NCI-H2196 (cell line): ENCODE measurements at regions not wholly inside any gene's neighbourhood (a gene's known extent, or its start where the extent isn't known, plus 50 kb on each side); places are given as distances from the start of the nearest gene placed in this dataset.

Experiments
- DNase-seq: peaks from one replicate; lab custom pipeline; 2025; ENCODE audit not compliant: unreplicated experiment; lab: John Stamatoyannopoulos, UW

DNA sequence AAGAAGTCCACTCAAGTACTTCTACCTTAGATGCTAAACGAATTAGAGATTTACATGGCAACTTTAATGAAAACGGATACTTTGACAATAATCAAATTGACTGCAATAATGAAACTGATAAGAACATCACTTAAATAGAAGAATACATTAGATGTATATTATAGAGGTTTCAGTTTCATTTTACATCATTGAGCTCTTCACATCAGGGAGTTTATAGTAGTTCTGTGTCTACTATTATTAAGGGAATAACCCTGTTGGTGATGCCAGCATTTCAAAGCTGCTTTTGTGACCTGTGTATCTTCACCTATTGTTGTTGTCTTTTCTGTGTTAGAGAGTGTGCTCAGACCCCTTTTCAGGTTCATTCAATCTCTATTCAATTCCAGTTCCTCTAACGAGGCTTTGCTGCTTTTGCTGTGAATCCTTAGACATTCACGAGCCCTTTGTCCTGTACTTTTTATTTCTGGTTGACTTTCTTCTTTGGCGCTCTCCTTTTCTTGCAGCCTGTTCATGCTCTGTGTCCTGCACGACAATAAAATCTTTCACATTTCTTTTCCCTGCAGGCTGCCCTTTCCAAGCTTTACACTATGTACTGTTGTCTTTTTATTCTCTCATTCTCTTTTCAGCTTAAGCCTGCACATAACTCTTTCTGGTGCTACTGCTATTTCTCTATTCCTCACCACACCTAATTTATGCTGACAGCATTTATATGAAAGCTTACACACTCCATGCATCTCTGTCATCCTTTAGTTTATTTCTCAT lies 232.1 kb downstream of the CPE start:
- no peak for DNase-seq

DNA sequence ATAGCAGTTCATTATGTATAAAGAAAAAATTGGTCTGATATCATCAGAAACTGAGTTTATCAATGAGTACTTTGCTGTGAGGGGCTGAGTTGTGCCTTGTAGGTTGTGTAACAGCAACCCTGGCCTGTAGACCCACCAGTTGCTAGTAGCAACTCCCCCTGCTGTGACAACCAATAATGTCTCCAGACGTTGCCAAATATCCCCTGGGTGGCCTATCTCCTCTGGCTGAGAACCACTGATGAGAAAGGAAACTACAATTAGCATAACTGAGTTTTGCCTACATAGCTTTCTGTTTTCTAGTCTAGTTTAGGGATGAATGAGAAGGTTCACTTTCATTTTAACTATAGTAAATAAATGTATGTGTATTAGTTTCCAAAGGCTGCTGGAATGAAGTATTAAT lies 234.1 kb downstream of the CPE start:
- no peak for DNase-seq

DNA sequence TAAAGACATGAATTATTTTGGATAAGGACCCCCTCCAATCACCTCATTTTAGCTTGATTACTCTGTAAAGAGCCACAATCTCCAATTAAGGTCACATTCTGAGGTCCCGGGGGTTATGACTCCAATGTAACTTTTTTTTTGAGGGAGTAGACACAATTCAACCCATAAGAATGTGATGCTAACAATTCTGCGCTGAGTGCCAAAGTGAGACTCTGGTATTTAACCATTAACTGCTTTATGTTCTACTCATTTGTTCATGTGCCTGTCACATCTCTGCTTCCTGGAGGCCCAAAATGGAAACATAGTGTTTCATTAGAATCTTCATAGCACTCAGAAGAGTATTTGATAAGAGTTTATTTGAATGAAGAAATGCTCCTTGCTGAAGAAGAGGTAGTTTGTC lies 234.8 kb downstream of the CPE start:
- no peak for DNase-seq

DNA sequence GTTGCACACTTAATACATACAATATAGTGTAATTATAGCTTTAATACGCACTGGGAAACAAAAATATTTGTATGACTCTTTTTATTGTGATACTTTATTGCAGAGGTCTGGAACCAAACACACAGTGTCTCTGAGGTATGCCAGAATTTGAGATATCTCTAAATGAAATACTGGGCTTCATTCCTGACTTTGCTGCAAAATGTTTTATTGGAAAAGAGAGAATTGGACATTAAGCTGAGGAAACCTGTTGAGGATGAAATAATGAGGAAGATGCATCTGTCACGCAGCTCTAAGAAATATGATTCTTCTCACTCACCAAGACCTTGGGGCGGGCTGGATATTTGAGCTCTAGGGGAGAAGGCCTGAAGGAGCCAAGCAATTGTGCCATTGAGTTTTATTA lies 242.1 kb downstream of the CPE start:
- DNase-seq = no peak

DNA sequence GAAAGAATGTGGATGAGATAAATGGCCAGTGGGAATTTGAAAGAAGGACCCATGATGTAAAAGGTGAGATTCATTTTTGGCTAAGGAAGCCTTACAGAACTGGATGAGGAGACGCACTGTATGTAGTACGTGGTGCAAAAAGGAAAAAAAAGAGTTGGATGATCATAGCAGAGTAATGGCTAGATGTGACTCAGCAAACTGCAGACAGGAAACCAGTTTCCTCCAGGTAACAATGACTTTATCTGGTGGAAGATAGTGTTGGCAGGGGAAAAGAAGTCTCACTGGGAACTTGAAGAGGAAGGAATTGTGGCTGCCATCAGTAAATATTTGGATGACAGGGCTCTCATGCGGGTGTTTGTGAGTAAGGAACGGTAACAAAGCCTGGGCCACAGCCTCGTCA lies 243.2 kb downstream of the CPE start:
- no peak for DNase-seq

DNA sequence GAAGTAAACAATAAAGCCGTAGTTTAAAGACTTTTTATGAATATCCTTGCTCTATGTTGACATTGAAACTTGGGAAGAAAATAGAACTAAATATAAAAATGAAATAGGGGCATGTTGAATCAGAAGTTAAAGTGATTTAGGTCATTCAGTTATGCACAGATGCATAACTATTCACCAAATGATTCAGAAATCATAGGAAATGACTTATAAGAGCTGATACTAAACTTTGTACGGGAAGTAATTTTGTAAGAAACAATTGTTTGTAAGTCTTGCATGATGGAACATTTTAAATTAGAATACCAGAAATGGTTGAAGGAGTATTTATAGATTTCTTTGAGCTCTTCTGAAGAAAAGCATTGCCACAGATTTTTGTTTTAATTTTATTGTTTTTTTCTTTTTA lies 246.5 kb downstream of the CPE start:
- DNase-seq = no peak

DNA sequence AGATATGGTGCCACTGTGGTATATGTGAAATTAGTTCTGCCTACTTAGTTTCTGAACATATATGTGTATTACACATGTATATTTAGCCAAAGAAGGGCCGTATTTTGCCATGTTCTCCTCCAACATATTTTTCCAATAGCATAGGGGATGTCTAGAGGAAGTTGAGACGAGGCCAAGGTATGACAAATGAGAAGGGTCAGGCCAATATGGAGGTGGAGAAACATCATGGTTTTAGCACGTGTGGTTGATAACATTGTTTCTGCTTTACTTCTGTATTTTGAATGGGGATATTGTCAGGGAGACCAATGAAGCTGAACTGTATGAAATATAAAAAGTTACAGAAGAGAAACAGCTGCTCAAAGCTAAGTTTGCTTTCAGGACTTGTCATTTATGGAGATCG lies 246.7 kb upstream of the TLL1 start:
- no peak for DNase-seq

DNA sequence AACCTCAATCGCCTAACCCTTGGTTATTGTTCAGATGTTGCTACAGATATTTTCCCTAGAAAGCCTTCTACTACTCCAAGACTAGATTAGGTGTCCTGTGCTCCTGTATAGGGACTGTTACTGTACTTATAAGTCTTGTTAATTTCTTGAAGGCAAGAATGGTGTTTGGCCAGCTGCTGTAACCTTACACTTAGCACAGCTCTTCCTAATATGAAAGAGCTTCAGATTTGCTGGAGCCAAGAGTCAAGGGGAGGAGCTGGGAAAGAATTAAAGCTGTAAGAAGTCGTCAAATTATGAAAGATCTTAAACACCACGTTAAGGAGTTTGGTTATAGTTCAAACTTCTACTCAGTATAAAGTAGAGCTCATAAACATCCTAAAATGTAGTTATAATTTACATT lies 245.9 kb upstream of the TLL1 start:
- DNase-seq = no peak

DNA sequence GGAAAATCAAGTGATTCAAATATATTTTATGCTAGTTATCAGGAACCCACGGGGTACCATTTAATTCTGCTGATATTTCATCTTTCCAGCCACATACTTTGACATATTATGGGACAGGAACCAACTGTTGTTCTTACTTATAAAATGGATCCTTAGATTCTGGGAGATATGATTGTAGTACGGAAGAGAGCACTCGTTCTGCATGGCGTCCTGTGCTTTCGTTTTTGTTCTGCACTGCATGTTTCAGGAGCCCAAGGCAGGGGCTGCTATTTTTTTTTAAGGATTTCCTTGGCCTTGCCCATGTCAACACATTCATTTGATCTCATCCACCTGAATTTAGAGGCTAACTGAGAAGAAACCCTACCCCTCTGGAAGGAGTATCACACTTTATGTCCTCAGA lies 245.5 kb upstream of the TLL1 start:
- DNase-seq = no peak

DNA sequence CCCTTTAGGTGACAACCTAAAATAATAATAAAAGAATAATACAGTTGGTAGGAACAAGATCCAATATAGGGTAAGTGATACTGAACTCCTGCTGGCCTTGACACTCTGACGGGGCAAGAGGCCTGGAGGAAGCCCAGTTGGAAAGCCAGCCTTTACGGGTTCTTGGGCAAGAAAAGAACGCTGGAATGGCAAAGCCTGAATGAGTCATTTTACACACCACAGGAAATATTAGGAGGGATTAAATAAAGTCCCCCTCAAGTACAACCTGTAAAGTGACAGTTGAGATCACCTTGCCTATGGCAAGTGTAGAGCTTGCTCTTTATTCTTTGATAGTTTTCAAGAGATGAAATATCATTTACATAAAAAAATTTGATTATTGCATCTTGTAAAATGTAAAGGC lies 244.5 kb upstream of the TLL1 start:
- DNase-seq = no peak

DNA sequence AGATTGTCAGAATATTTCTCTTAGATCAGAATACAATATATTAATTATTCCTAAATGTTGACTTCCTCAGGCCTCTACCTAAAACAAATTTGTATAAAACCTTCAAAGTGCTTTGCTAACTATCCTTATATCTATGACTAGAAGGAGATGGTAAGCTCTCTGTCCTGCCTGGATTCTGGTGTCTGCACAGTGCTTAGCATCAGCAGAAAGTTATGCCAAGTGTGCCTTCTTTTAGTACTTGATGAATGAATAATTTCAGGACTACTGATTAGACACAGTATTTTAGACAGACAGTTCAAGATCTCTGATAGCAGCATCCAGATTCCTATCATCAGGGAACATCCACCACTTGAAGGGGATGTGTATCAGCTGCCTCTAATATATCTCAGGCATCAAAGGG lies 242.4 kb upstream of the TLL1 start:
- DNase-seq = no peak

DNA sequence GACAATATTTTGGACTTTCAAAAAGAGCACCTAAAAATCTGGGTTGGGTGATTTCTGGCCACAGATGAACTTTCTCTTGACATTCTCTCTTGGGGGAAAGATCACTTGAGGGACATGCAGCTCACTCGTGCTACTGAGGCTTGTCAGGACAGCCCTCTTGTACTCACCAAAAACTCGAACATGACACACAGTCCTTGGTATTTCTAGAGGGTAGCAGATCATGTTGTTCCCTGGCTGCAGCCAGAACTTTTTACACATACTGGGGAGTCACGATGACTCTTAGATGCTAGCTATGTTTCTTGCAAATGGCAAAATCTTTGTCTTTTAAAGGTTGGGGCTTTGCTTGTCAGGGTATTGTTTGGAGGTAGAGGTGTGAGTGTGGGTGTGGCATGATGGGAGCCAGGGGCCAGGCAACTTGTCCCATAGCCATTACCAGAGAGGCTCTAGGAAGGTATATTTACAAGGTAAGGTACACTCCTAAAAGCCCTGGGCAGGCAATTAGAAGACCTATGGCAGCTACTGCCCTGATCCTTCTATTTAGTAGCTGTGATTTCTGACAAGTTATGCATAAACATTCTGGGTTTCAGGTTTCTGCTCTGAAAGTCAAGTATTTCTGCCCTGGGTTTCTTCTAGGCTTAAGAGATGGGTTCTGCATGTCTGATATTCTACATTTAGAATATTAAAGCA lies 241.7 kb upstream of the TLL1 start:
- no peak for DNase-seq

DNA sequence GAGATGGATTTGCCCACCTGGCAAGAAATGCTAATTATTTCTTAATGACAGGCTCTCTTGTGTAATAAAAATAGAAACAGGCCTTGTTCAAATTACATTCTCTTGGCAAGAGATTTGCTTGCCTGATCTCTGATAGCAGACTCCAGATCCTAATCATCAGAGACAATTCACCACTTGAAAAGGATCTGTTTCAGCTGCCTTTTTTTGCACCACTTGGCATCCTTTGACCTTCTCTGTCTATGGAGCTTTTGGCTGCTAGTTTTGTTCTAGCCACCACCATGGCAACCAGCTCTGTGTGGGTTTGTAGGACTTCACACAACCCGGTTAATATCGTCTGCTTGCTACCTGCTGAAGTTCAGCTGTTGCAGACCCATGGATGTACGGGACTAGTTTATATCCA lies 241.1 kb upstream of the TLL1 start:
- DNase-seq = peak; percentile 1

DNA sequence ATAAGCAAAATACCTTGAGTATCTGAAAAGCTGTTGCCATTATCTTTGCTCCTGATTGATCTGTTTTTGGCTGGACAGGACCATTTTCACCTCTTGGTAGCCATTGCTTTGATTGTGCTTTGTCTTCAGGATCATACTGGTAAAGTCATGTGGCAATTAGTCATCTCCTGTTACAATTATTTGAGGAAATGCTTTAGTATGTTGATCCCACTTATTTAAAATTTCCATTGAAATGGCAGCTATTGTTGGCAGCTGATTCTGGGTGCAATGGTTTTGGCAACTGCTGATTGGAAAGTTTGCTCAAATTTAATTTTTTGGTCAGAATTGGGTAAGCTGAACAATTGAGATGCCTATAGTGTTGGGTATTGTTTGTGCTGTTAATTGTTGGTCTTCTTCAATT lies 238.3 kb upstream of the TLL1 start:
- no peak for DNase-seq

DNA sequence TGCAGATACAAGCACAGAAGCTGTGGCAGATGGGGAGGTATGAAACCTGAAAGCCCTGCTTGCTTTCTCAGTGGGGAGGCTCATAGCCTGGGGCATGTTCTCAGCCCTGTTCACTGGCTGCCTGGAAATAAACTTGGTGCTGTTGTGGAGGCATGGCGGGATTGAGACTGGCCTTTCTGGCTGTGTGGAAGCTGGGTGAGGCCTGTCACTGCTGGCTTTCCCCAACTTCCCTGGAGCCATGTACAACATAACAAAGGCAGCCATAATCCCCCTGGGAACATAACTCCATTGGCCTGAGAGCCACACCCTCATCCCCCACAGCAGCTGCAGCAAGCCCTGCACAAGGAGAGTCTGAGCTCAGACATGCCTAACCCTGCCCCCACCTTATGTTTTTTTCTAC lies 237.7 kb upstream of the TLL1 start:
- DNase-seq = no peak

DNA sequence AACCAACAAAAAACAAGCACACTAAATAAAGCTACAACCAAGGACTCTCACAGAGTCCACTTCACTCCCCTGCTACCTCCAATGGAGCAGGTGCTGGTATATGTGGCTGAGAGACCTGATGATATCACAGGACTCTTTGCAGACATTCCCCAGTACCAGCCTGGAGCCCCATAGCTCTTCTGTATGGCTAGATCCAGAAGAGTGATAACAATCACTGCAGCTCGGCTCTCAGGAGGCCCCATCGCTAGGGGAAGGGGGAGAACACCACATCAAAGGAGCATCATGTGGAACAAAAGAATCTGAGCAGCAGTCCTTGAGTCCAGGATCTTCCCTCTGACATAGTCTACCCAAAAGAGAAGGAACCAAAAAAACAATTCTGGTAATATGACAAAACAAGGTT lies 237.1 kb upstream of the TLL1 start:
- no peak for DNase-seq

DNA sequence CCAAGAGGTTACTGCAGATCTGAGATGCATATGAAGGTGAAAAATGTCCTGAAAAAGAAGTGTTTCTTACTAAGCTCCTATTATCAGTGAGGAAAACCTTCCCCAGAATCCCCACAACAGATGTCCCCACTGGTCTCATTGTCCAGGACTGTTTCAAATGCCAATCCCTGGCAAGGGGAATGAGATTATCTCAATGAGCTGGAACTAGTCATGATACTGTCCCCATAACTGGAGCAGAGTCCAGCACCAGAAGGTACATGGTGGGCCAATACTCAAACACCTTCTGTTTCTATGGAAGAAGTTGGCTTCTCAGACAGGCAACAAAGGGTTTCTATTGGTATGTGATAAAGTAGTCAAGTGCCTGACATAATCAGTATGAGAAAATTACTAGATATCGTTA lies 221.1 kb upstream of the TLL1 start:
- no peak for DNase-seq

DNA sequence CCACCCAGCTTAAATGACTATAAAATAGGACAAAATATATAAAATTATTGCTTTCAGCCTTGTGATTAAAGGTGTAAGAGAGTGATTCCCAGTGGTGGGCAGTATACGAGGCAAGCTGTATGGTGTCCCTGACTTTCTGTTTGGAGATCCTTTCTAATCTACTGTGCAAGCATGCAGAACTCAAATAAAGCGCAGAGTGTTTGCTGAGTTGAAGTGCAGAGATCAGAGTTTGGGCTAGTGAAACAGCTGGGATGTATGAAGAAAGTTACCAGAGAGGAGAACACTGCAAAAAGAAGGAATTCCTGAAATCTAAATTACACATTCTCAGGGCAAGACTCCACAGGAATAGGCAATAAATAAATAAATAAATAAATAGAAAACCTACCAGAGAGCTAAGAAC lies 218.5 kb upstream of the TLL1 start:
- DNase-seq = no peak

DNA sequence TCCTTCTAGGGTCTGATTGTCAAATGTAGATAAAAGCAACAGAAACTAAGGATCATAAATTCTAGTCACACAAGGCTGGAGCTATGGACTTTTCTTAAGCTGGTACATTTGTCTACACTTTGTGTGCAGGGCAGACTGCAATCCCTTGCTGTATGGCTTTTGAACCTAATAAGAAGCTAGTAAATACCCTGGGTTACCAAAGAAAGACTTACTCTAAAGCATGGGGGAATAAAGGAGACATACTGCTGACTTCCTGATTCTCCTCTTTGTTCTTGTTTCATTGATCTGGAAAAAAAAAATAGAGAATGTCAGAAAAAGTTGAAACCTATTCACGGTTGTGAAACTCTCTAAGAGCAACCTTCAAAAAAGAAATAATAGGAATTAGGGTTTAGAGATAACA lies 216.6 kb upstream of the TLL1 start:
- DNase-seq = no peak

DNA sequence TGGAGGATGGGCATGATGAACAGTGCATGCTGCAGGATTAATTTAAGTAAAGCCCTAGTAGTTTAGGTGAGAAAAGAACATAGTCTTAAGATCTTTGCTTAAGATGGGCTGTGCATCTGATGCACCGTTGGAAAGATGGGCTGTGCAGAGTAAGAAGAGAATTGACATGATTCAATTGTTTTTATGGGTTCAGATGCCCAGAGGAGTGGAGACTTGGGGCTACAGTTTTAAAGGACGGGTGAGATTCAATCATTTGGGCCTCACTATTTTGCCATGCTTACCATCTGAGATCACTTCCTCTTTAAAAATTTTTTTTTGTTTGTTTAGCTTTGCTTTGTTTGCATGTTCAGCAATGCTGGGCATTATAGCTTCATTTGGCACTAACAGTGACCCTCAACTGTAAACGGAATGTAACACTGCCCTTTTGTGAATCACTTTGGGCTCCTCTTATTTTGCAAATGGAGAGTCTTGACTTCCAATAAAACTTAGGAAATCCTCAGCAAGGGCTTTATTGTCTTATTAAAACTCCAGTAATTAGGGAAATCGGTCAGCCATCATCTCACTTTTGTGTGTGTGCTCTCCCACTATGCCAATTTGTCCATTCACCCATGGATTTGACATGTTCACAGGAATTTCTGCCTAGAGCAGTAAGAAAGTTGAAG lies 216.1 kb upstream of the TLL1 start:
- DNase-seq = no peak

DNA sequence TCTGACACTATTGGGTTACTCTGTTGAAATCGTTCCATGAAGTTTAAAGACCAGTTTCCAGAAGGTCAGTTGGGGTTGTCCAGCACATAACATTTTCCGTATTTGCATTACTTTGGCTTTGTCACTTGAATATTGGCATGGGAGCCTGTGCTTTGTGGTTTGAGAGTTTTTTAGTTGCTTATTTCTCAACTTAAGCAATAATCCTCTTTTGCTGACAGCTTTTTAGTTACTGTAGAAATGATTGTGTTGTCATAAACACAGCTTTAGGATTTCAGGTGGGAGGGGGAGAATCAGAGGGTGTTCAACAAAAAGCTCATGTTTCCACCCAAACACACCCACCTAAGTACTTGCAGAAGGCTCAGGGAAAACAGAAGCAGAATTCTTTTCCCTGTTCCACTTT lies 210.7 kb upstream of the TLL1 start:
- no peak for DNase-seq

DNA sequence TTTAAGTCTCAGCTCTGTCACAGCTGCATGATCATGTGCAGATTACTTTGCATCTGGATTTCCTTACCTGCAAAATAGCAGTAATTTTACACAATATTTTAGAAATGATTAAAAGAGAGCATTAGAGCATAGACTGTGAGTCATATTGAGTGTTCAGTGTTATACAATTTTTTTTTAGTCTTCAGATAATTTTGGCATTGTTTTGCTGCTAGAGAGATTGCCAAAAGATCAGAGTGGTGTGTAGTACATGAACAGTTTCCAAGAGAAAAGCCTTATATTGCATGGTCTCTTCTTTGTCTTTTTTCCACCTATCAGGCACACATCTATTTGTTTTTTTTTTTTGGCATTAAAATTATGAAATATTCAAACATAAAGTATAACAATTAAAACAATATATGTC lies 209.6 kb upstream of the TLL1 start:
- DNase-seq = no peak

DNA sequence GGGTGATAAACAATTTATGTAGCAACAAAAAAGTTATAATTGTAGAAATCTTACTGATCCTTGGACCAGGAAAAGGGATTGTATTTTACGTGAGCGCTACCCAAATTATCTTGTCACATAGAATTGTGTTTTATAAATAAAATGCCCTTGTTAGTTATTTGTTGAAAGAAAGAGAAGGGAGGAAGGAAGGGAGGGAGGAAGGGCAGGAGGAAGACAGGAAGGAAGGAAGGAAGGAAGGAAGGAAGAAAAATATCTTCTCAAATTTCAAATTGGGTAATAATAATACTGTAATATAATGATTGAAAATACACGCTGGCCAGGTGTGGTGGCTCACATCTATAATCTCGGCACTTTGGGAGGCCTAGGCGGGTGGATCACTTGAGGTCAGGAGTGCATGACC lies 206.2 kb upstream of the TLL1 start:
- no peak for DNase-seq
